Loucy (cell line): ENCODE measurements at regions not wholly inside any gene's neighbourhood (a gene's known extent, or its start where the extent isn't known, plus 50 kb on each side); places are given as distances from the start of the nearest gene placed in this dataset.

ENCODE experiments used
- CTCF ChIP-seq: fragments of 200-600 bp; sonication (generic); conservative IDR thresholded peaks from 2 replicates; pipeline ENCODE4 v1.5.1; 2014; ENCODE audit warnings: mild to moderate bottlenecking, antibody characterized with exemption, low read length
- EZH2phosphoT487 ChIP-seq: fragments of 200-600 bp; IDR thresholded peaks from 2 replicates; pipeline ENCODE4 v1.6.1; 2018; ENCODE audit warnings: antibody characterized with exemption, mild to moderate bottlenecking, moderate library complexity, borderline replicate concordance

- TF ChIP-seq CTCF (no peak), EZH2phosphoT487 (no peak)
These were observed 54.5 kb upstream of the WDR75 start for GRCh38 chr2:189386741-189387140.
